Skeletal muscle satellite cell (primary cell): ENCODE measurements at regions not wholly inside any gene's neighbourhood (a gene's known extent, or its start where the extent isn't known, plus 50 kb on each side); places are given as distances from the start of the nearest gene placed in this dataset.
A peak's percentile ranks its signal among the peaks of the same experiment; 100 is the strongest.

Experiments
- H3K27me3 ChIP-seq: 2 replicates; pipeline ENCODE4 v1.7.0; 2013; ENCODE audit warnings: low read length; ENCODE audit not compliant: control insufficient read depth, insufficient read depth
- H3K36me3 ChIP-seq: 2 replicates; pipeline ENCODE4 v1.7.0; 2013; ENCODE audit warnings: mild to moderate bottlenecking, control low read depth, low read length; ENCODE audit not compliant: insufficient read depth
- H3K4me1 ChIP-seq: 2 replicates; pipeline ENCODE4 v1.7.0; 2013; ENCODE audit warnings: low read length; ENCODE audit not compliant: control insufficient read depth, insufficient read depth
- H3K4me2 ChIP-seq: 2 replicates; pipeline ENCODE4 v1.7.0; 2013; ENCODE audit warnings: mild to moderate bottlenecking, low read length
- H3K4me3 ChIP-seq: 2 replicates; pipeline ENCODE4 v1.7.0; 2013; ENCODE audit warnings: low read length
- H3K9ac ChIP-seq: 2 replicates; pipeline ENCODE4 v1.7.0; 2013; ENCODE audit warnings: mild to moderate bottlenecking, low read depth, low read length, moderate library complexity
- H3K9me3 ChIP-seq: replicated peaks from 2 replicates; pipeline ENCODE4 v1.7.0; 2013; ENCODE audit warnings: mild to moderate bottlenecking, control low read depth, low read length

DNA sequence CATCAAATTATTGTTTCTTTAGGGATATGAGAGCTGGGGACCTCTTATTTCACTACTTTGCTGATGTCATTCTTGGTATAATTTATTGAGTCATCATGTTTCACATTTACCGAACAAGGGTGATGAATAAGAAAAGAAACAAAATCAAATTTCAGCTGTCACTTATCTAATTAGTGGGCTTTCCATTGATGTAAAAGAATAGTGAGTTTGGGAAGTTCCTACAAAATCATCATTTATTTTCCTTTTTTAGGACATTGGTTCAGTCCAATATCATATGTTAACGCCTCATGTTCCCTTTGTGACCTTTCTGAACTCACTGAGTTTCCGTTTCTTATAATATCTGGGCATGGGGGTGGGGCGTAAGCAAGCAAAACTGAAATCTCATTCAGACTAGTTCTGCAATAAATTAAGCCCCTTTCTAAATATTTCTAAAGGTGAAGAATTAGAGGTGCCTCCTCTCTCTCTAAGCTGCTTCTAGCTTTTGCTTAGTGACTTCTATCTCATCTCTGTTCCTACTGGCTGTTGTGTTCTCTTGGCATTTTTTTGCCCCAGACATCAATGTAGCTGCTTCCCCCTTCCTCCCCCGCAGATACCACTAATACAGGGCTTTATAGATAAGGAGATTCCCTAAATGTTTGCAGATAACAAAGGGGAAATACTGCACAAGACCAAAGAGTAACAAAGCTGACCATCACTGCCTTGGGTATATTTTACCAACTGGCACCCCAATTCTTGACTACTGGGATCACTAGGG is 238.0 kb upstream of the CTNNB1 start:
- H3K9ac ChIP-seq: no peak overlapping the region
- H3K4me1 ChIP-seq: no peaks in the 10 kb centered on the region
- no peak overlapping the region for H3K4me3 ChIP-seq
- no peaks in the 10 kb centered on the region for H3K9me3 ChIP-seq
- no peaks in the 10 kb centered on the region for H3K36me3 ChIP-seq
- H3K4me2 ChIP-seq: no peak overlapping the region
- no peaks in the 10 kb centered on the region for H3K27me3 ChIP-seq

- no peaks in the 10 kb centered on the region for H3K9me3 ChIP-seq
- H3K36me3 ChIP-seq: no peaks in the 10 kb centered on the region
- no peaks in the 10 kb centered on the region for H3K27me3 ChIP-seq
- no peak overlapping the region for H3K4me3 ChIP-seq
- no peak overlapping the region for H3K9ac ChIP-seq
- H3K4me2 ChIP-seq: no peak overlapping the region
- H3K4me1 ChIP-seq: no peaks in the 10 kb centered on the region
These were observed 236.6 kb upstream of the CTNNB1 start for GRCh38 chr3:40962721-40963120.

DNA sequence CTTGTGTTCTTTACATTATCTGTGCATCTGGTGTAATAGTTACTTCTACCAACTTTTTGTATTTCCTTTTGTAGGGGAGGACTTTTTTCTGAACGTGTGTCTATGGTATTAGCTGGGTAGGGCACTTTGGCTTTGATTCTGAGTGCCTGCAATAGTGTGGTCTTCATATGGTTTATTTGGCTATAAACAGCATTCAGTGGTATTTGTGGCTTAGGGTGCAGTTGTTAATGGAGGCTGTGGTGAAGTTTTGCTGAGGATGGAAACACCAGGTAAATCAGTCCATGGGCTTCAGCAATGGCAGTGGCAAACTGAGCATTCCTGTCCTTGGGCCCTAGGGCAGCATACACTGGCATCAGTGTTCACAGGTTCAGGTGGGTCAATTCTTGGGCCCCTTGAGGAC is 230.6 kb upstream of the CTNNB1 start:
- peaks cover 22% of the 10 kb centered on the region for H3K4me1 ChIP-seq
- no peaks in the 10 kb centered on the region for H3K36me3 ChIP-seq
- no peaks in the 10 kb centered on the region for H3K27me3 ChIP-seq
- H3K4me2 ChIP-seq: no peak overlapping the region
- H3K9ac ChIP-seq: no peak overlapping the region
- no peak overlapping the region for H3K4me3 ChIP-seq
- H3K9me3 ChIP-seq: no peaks in the 10 kb centered on the region

GRCh38 chr3:40969341-40969740 is 230.0 kb upstream of the CTNNB1 start:
- Histone ChIP-seq H3K4me3 (no peak overlapping the region), H3K9ac (no peak overlapping the region), H3K36me3 (no peaks in the 10 kb centered on the region), H3K4me1 (peaks cover 22% of the 10 kb centered on the region), H3K4me2 (no peak overlapping the region), H3K9me3 (no peaks in the 10 kb centered on the region), H3K27me3 (no peaks in the 10 kb centered on the region)

DNA sequence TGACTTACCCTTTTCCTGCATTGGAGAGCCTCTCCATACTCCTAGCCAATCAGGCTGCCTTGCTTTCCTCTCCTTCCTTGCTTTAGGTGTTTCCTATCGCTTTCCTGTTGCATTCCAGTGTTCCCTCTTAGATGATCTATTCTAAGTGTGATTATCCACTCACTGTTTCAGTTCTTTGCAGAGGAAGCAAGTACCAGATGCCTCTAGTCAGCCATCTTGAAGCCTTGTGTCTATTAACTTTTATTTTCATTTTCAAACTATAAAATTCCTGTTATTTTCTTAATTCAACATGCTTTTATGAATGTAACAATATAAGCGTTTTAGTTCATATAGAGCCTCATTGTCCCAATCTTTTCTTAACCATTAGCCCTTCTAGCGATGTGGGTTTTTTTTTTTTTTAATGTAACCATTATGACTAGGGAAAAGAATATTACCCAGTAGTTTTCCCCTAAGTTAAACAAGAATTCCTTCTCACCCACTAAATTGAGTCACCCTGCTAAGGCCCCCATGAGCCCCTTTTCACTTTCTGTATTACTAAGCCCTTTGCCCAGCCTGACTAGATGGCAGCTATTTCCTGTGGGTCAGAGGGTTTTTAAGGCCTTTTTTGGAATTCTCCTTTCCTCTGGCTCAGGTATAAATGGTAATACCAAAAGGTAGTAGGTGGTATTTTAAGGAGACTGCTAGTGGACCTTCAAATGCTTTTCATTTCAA is 229.4 kb upstream of the CTNNB1 start:
- Histone ChIP-seq H3K4me2 (no peak overlapping the region), H3K9me3 (no peaks in the 10 kb centered on the region), H3K27me3 (no peaks in the 10 kb centered on the region), H3K9ac (no peak overlapping the region), H3K36me3 (no peaks in the 10 kb centered on the region), H3K4me3 (no peak overlapping the region), H3K4me1 (peaks cover 22% of the 10 kb centered on the region)

DNA sequence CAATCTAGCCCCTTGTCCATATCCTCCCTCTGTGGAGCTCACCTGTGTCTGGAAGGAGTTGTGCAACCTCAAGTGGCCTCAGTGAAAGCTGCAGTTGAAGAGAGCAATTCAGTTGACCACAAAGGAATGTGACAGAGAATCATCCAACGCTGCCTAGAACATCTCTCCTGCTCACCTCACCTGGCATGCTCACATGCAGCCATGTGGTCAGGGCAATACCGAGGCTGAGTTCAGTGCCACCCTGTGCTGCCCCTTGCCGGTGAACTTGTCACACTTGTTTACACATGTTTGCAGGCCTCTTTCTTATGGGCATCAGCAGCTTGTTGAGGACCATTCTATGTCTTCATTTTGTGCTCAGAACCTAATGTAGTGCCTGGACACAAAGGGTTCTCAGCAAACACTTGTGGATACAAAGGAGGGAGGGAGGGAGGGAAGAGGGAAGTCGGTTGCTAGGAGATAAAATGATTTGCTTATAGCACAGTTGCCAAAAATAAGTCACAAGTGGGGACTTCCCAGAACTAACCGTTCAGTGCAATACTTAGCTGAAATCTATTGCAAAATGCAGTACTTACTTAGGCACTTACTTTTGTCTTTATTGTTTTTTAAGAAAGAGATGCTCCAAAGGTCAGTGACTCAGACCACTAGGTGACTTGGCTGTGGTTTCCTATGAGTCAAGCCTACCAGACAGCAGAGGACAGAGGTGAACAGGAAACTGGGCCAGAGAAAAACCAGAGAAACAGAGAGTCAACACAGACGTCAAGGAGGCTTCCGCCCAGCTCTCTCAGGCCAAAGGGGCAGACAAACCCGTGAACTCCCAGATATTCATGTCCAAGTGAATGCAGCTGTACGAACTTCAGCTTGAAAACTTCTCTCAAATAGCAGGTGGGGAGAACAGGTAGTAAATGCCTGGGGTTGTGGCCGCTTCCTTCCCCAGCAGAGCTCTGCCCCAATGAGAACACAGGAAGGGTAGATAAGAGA is 227.8 kb upstream of the CTNNB1 start:
- Histone ChIP-seq H3K4me2 (peak overlapping the region; percentile 59), H3K9me3 (no peaks in the 10 kb centered on the region), H3K9ac (peak overlapping the region; percentile 46), H3K36me3 (no peaks in the 10 kb centered on the region), H3K4me1 (peaks cover 22% of the 10 kb centered on the region), H3K27me3 (no peaks in the 10 kb centered on the region), H3K4me3 (peak overlapping the region; percentile 26)

- no peaks in the 10 kb centered on the region for H3K27me3 ChIP-seq
- H3K36me3 ChIP-seq: no peaks in the 10 kb centered on the region
- peaks cover 22% of the 10 kb centered on the region for H3K4me1 ChIP-seq
These were observed 227.0 kb upstream of the CTNNB1 start for GRCh38 chr3:40972350-40972749.

GRCh38 chr3:40973141-40973540 is 226.2 kb upstream of the CTNNB1 start:
- no peak overlapping the region for H3K4me3 ChIP-seq
- peaks cover 22% of the 10 kb centered on the region for H3K4me1 ChIP-seq
- no peak overlapping the region for H3K9ac ChIP-seq
- no peak overlapping the region for H3K4me2 ChIP-seq
- no peaks in the 10 kb centered on the region for H3K9me3 ChIP-seq
- no peaks in the 10 kb centered on the region for H3K36me3 ChIP-seq
- H3K27me3 ChIP-seq: no peaks in the 10 kb centered on the region

More at GRCh38 chr3:40972350-40972749, 227.0 kb upstream of the CTNNB1 start:
- Histone ChIP-seq H3K9me3 (no peaks in the 10 kb centered on the region), H3K4me2 (no peak overlapping the region), H3K9ac (peak overlapping the region; percentile 35), H3K4me3 (no peak overlapping the region)

- Histone ChIP-seq H3K9ac (no peak overlapping the region), H3K4me1 (peaks cover 15% of the 10 kb centered on the region), H3K4me2 (no peak overlapping the region), H3K36me3 (no peaks in the 10 kb centered on the region), H3K27me3 (no peaks in the 10 kb centered on the region), H3K4me3 (no peak overlapping the region), H3K9me3 (no peaks in the 10 kb centered on the region)
These were observed 223.6 kb upstream of the CTNNB1 start for GRCh38 chr3:40975711-40976121.

DNA sequence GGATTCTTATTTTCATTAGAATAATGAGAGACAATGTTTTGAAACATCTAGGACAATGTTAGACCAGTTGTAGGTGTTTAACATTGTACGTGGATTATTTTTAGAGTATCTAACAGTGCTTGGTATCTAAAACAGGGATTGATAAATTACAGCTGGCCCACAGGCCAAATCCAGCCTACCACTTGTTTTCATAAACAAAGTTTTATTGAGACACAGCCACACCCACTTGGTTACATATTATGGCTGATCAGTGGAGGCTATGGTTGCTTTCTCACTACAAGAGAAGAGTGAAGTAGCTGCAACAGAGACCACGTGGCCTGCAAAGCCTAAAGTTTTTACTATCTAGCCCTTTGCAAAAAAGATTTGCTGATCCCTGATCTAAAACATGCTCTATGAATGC is 223.1 kb upstream of the CTNNB1 start:
- Histone ChIP-seq H3K4me2 (no peak overlapping the region), H3K36me3 (no peaks in the 10 kb centered on the region), H3K27me3 (no peaks in the 10 kb centered on the region), H3K9ac (no peak overlapping the region), H3K4me3 (no peak overlapping the region), H3K9me3 (no peaks in the 10 kb centered on the region), H3K4me1 (peaks cover 9% of the 10 kb centered on the region)

DNA sequence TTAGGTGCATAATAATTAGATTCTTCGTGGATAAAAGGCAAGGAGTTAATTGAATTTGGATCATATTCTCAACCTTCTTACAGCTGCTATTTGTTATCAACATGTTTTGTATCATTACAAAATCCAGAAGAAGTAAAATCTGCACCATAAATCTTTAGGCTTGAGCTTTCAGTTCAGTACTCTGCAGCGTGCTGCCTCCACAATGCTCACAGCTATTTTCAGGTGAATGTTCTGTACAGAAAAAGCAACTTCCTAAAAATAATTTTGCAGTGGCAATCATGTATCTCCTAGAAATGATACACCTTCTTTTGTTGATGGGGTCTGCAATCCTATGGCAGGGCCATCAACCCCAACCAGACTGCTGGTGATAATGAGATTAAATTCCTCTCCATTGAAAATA is 220.9 kb upstream of the CTNNB1 start:
- no peaks in the 10 kb centered on the region for H3K9me3 ChIP-seq
- no peak overlapping the region for H3K9ac ChIP-seq
- H3K4me3 ChIP-seq: no peak overlapping the region
- no peaks in the 10 kb centered on the region for H3K27me3 ChIP-seq
- H3K36me3 ChIP-seq: no peaks in the 10 kb centered on the region
- no peak overlapping the region for H3K4me2 ChIP-seq
- H3K4me1 ChIP-seq: no peaks in the 10 kb centered on the region
